ENCODE measurements at regions not wholly inside any gene's neighbourhood (a gene's known extent, or its start where the extent isn't known, plus 50 kb on each side); places are given as distances from the start of the nearest gene placed in this dataset.

- no peak for DNase-seq
These were observed 205.2 kb upstream of the ZNF608 start for GRCh38 chr5:124951661-124952060.

GRCh38 chr5:124952079-124952478, 205.6 kb upstream of the ZNF608 start:
- Histone ChIP-seq H3K4me3 (ENCODE audit: low read depth, low read length) (no peak overlapping the region), H3K9me3 (no peaks in the 10 kb centered on the region), H3K4me1 (no peaks in the 10 kb centered on the region), H3K27me3 (no peaks in the 10 kb centered on the region), H3K36me3 (no peaks in the 10 kb centered on the region)
- TF ChIP-seq, protein P1, sequence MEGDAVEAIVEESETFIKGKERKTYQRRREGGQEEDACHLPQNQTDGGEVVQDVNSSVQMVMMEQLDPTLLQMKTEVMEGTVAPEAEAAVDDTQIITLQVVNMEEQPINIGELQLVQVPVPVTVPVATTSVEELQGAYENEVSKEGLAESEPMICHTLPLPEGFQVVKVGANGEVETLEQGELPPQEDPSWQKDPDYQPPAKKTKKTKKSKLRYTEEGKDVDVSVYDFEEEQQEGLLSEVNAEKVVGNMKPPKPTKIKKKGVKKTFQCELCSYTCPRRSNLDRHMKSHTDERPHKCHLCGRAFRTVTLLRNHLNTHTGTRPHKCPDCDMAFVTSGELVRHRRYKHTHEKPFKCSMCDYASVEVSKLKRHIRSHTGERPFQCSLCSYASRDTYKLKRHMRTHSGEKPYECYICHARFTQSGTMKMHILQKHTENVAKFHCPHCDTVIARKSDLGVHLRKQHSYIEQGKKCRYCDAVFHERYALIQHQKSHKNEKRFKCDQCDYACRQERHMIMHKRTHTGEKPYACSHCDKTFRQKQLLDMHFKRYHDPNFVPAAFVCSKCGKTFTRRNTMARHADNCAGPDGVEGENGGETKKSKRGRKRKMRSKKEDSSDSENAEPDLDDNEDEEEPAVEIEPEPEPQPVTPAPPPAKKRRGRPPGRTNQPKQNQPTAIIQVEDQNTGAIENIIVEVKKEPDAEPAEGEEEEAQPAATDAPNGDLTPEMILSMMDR (IDR thresholded peaks at IDR 0.05; ENCODE audit: low read depth, low read length) = no peak
- no peak for DNase-seq

More at GRCh38 chr5:124951661-124952060, 205.2 kb upstream of the ZNF608 start:
- no peak overlapping the region for H3K4me3 ChIP-seq (ENCODE audit: low read depth, low read length)
- H3K9me3 ChIP-seq = no peaks in the 10 kb centered on the region
- no peaks in the 10 kb centered on the region for H3K36me3 ChIP-seq
- TF ChIP-seq, protein P1 (IDR thresholded peaks at IDR 0.05; ENCODE audit: low read depth, low read length) = no peak
- no peaks in the 10 kb centered on the region for H3K4me1 ChIP-seq
- H3K27me3 ChIP-seq = no peaks in the 10 kb centered on the region

GRCh38 chr5:124952566-124952965, 206.1 kb upstream of the ZNF608 start:
- Histone ChIP-seq H3K27me3 (no peaks in the 10 kb centered on the region), H3K4me1 (no peaks in the 10 kb centered on the region), H3K9me3 (no peaks in the 10 kb centered on the region), H3K36me3 (no peaks in the 10 kb centered on the region), H3K4me3 (ENCODE audit: low read depth, low read length) (no peak overlapping the region)
- DNase-seq = no peak
- TF ChIP-seq, protein P1 (IDR thresholded peaks at IDR 0.05; ENCODE audit: low read depth, low read length) = no peak

DNA sequence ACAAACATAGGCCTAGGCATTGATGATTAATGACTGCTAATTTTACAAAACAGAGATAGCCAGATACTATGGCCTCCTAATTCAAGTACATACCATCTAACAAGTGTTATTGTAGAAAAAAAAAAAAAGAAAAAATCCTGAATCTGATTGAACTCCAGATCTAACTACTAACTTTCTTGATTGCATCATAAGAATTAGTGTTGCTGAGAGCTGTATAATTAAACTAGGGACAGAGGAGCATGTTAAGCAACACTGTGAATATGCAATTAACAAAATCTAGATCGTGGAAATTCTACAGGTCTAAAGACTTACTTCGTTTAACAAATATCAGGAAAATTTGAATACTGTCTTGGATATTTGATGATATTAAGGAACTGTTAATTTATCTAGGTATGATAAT, 208.3 kb upstream of the ZNF608 start:
- TF ChIP-seq, protein P1 (IDR thresholded peaks at IDR 0.05; ENCODE audit: low read depth, low read length) = no peak
- H3K4me1 ChIP-seq = no peaks in the 10 kb centered on the region
- H3K4me3 ChIP-seq (ENCODE audit: low read depth, low read length) = no peak overlapping the region
- no peak for DNase-seq
- H3K36me3 ChIP-seq = no peaks in the 10 kb centered on the region
- H3K9me3 ChIP-seq = no peaks in the 10 kb centered on the region
- no peaks in the 10 kb centered on the region for H3K27me3 ChIP-seq

DNA sequence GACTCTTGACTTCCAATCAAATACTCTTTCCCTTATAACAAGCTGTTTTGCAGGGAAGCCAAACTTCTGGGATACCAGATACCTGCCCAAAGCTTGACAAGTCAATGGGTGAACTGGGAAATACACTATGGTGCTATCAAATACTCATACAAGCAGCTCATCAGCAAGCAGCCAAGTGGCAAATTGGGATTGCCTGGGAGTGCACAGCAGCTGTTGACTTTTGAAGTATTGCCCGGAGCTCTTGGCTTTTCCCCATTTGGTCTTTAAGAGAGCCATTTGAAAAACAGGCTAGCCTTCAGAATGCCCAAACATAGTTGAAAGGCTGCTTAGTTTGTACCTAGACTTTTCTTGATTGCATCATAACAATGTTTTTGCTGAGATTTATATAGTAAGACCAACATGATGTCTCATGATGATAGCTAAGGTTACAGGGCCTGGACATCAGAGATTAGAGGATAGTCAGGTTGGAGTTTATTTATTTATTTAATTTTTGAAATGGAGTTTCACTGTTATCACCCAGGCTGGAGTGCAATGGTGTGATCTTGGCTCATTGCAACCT, 210.1 kb upstream of the ZNF608 start:
- Histone ChIP-seq H3K4me1 (no peaks in the 10 kb centered on the region), H3K9me3 (no peaks in the 10 kb centered on the region), H3K36me3 (no peaks in the 10 kb centered on the region), H3K4me3 (ENCODE audit: low read depth, low read length) (no peak overlapping the region), H3K27me3 (no peaks in the 10 kb centered on the region)
- TF ChIP-seq, protein P1 (IDR thresholded peaks at IDR 0.05; ENCODE audit: low read depth, low read length) = no peak
- no peak for DNase-seq

GRCh38 chr5:124957063-124957462, 210.6 kb upstream of the ZNF608 start:
- Histone ChIP-seq H3K4me3 (ENCODE audit: low read depth, low read length) (no peak overlapping the region), H3K36me3 (no peaks in the 10 kb centered on the region), H3K4me1 (no peaks in the 10 kb centered on the region), H3K27me3 (no peaks in the 10 kb centered on the region), H3K9me3 (no peaks in the 10 kb centered on the region)
- DNase-seq = no peak
- TF ChIP-seq, protein P1 (IDR thresholded peaks at IDR 0.05; ENCODE audit: low read depth, low read length) = no peak
